CD14-positive monocyte (primary cell): ENCODE measurements at regions not wholly inside any gene's neighbourhood (a gene's known extent, or its start where the extent isn't known, plus 50 kb on each side); places are given as distances from the start of the nearest gene placed in this dataset.

ENCODE experiments used
- DNase-seq, 3 donors: peaks; one replicate each; pipeline ENCODE4 v3.0.0-alpha.2; 2011 to 2022
- H2AFZ ChIP-seq: 2 replicates; pipeline ENCODE4 v1.6.0; 2012; ENCODE audit warnings: mild to moderate bottlenecking, low read depth, low read length, inconsistent platforms; ENCODE audit not compliant: insufficient read depth, poor library complexity, severe bottlenecking
- H3K27ac ChIP-seq, 2 donors: 1 replicate in 1 of 2; 2 replicates in 1 of 2; pipeline ENCODE4 v1.5.1; 2012 to 2013; ENCODE audit warnings: low read length in 2 of 2, control low read depth in 1 of 2, inconsistent platforms in 1 of 2, low read depth in 1 of 2, mild to moderate bottlenecking in 1 of 2
- H3K27me3 ChIP-seq, 2 donors: one replicate each; pipeline versions ENCODE4 v1.6.0 to v1.6.1; 2011 to 2013; ENCODE audit warnings: low read length in 2 of 2; ENCODE audit not compliant: control insufficient read depth in 2 of 2, insufficient read depth in 2 of 2
- H3K36me3 ChIP-seq, 2 donors: replicated peaks in 1 of 2; 1 replicate in 1 of 2; 2 replicates in 1 of 2; pipeline versions ENCODE4 v1.5.1 to v1.6.1; 2012 to 2013; ENCODE audit warnings: low read length in 2 of 2, control low read depth in 1 of 2, inconsistent platforms in 1 of 2, mild to moderate bottlenecking in 1 of 2; ENCODE audit not compliant: insufficient read depth in 2 of 2, control insufficient read depth in 1 of 2
- H3K4me1 ChIP-seq, 2 donors: 1 replicate in 1 of 2; 2 replicates in 1 of 2; pipeline versions ENCODE4 v1.5.1 to v1.6.1; 2012 to 2013; ENCODE audit warnings: low read length in 2 of 2, control low read depth in 1 of 2, inconsistent platforms in 1 of 2, mild to moderate bottlenecking in 1 of 2, moderate library complexity in 1 of 2; ENCODE audit not compliant: insufficient read depth in 2 of 2, control insufficient read depth in 1 of 2
- H3K4me2 ChIP-seq: replicated peaks from 2 replicates; pipeline ENCODE3; 2012; ENCODE audit warnings: low read length, moderate library complexity, mild to moderate bottlenecking; ENCODE audit not compliant: poor library complexity, severe bottlenecking; ENCODE audit errors: extremely low read depth
- H3K4me3 ChIP-seq, 3 experiments: fragments of 200-600 bp in 1 of 3; sonication (generic) in 1 of 3; replicated peaks in 1 of 3; 1 replicate in 2 of 3; 2 replicates in 1 of 3; pipeline ENCODE4 v1.5.1; 2011 to 2013; ENCODE audit warnings: low read length in 3 of 3, mild to moderate bottlenecking in 3 of 3, control low read depth in 2 of 3, low read depth in 2 of 3, inconsistent platforms in 1 of 3, moderate library complexity in 1 of 3
- H3K79me2 ChIP-seq: 2 replicates; pipeline ENCODE4 v1.6.0; 2012; ENCODE audit warnings: mild to moderate bottlenecking, control low read depth, inconsistent platforms, low read length, moderate library complexity; ENCODE audit not compliant: insufficient read depth
- H3K9ac ChIP-seq: 2 replicates; pipeline ENCODE4 v1.6.0; 2017; ENCODE audit warnings: low read length, mild to moderate bottlenecking; ENCODE audit not compliant: insufficient read depth, poor library complexity, severe bottlenecking
- H3K9me3 ChIP-seq, 2 donors: replicated peaks in 1 of 2; 1 replicate in 1 of 2; 2 replicates in 1 of 2; pipeline versions ENCODE4 v1.5.1 to v1.6.1; 2012 to 2013; ENCODE audit warnings: low read length in 2 of 2, control low read depth in 1 of 2; ENCODE audit not compliant: control insufficient read depth in 1 of 2, insufficient read depth in 1 of 2
- H4K20me1 ChIP-seq: 2 replicates; pipeline ENCODE4 v1.6.0; 2012; ENCODE audit warnings: mild to moderate bottlenecking, low read length, control low read depth, moderate library complexity; ENCODE audit not compliant: insufficient read depth
- H3K27ac Mint-ChIP-seq, 7 donors: one replicate each; pipeline ENCODE4 v1.8.0; 2020; ENCODE audit warnings: mild to moderate bottlenecking in 7 of 7, mixed read lengths in 7 of 7, moderate library complexity in 6 of 7, inconsistent platforms in 2 of 7
- H3K27me3 Mint-ChIP-seq, 3 donors: one replicate each; pipeline ENCODE4 v1.8.0; 2021 to 2022; ENCODE audit warnings: low read depth in 3 of 3, mild to moderate bottlenecking in 3 of 3, mixed read lengths in 3 of 3, moderate library complexity in 3 of 3, inconsistent platforms in 1 of 3
- H3K36me3 Mint-ChIP-seq, 2 donors: one replicate each; pipeline ENCODE4 v1.8.0; 2020; ENCODE audit warnings: mixed read lengths in 2 of 2, inconsistent platforms in 1 of 2, mild to moderate bottlenecking in 1 of 2
- H3K4me1 Mint-ChIP-seq: one replicate; pipeline ENCODE4 v1.8.0; 2020; ENCODE audit warnings: mild to moderate bottlenecking, mixed read lengths
- H3K4me3 Mint-ChIP-seq, 2 donors: one replicate each; pipeline ENCODE4 v1.8.0; 2020; ENCODE audit warnings: mild to moderate bottlenecking in 2 of 2, mixed read lengths in 2 of 2, moderate library complexity in 1 of 2
- H3K9me3 Mint-ChIP-seq, 7 donors: one replicate each; pipeline ENCODE4 v1.8.0; 2020 to 2022; ENCODE audit warnings: mixed read lengths in 7 of 7, mild to moderate bottlenecking in 6 of 7, moderate library complexity in 6 of 7, inconsistent platforms in 2 of 7
- WGBS: methylation state at CpG from one replicate; pipeline ENCODE4 v1.1.5; 2013; ENCODE audit warnings: missing lambda C conversion rate; ENCODE audit not compliant: insufficient coverage; 5-methylcytosine and 5-hydroxymethylcytosine counted together
- intact Hi-C, 2 donors: fragments of 100-400 bp; cut with micrococcal nuclease; formaldehyde crosslinking; loops; one replicate each; pipeline versions ENCODE4 v1.15.0 to v1.15.1; 2023
- TF ChIP-seq, protein P1 (sequence below): fragments of 200-600 bp; IDR thresholded peaks from one replicate; pipeline ENCODE4 v1.8.0; 2022; ENCODE audit warnings: antibody characterized with exemption, mild to moderate bottlenecking

DNA sequence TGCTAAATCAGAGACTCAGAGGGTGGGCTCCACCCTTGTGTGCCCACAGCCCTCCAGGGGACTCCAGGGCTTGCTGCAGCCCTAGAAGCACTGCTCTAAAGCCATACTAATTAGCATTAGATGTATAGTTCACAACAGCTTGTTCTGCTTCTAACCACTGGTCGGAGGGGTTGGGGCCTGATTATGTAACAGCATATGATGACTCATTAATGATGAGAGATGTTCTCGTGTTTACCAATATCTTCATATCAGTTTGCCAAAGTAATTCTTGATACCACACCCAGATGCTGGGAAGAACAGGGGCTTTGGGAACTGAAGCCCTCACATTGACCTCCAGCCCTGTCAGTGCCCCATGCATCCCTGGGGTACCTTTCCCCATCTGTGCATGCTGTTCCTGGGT is 104.1 kb upstream of the FOXA2 start:
- Histone ChIP-seq H3K4me1 (peaks cover 37 to 45% of the 10 kb centered on the region in 2 donors), H3K27me3 (no peaks in the 10 kb centered on the region), H3K4me3 (peak overlapping the region in 1 of 3 experiments; percentile 19), H3K27ac (peak overlapping the region; percentile 69 to 71), H3K36me3 (no peaks in the 10 kb centered on the region), H3K79me2 (no peaks in the 10 kb centered on the region), H3K9ac (no peak overlapping the region), H3K4me2 (peak overlapping the region; percentile 44), H4K20me1 (no peaks in the 10 kb centered on the region), H3K9me3 (no peaks in the 10 kb centered on the region), H2AFZ (no peak overlapping the region)
- intact Hi-C loops: loop anchor here in 1 of 2 donors (10.0 kb wide), 1 partner anchor 556 kb away; no protein-coding TSS in a partner anchor
- peaks cover 0 to 4% (median 2%) of the 10 kb centered on the region in 3 donors for H3K27me3 Mint-ChIP-seq
- peak; percentile 67 to 79 (median 73) for DNase-seq
- WGBS: no CpG with 5 or more reads among the region's 2 CpGs
- peaks cover 0 to 3% (median 0%) of the 10 kb centered on the region in 7 donors for H3K9me3 Mint-ChIP-seq
- TF ChIP-seq, protein P1, sequence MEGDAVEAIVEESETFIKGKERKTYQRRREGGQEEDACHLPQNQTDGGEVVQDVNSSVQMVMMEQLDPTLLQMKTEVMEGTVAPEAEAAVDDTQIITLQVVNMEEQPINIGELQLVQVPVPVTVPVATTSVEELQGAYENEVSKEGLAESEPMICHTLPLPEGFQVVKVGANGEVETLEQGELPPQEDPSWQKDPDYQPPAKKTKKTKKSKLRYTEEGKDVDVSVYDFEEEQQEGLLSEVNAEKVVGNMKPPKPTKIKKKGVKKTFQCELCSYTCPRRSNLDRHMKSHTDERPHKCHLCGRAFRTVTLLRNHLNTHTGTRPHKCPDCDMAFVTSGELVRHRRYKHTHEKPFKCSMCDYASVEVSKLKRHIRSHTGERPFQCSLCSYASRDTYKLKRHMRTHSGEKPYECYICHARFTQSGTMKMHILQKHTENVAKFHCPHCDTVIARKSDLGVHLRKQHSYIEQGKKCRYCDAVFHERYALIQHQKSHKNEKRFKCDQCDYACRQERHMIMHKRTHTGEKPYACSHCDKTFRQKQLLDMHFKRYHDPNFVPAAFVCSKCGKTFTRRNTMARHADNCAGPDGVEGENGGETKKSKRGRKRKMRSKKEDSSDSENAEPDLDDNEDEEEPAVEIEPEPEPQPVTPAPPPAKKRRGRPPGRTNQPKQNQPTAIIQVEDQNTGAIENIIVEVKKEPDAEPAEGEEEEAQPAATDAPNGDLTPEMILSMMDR: no peak
- H3K4me1 Mint-ChIP-seq: peaks cover 48% of the 10 kb centered on the region
- peak overlapping the region; percentile 77 to 96 (median 90) for H3K27ac Mint-ChIP-seq
- peaks cover 0 to 3% of the 10 kb centered on the region in 2 donors for H3K36me3 Mint-ChIP-seq
- peak overlapping the region in 1 of 2 donors; percentile 63 for H3K4me3 Mint-ChIP-seq

DNA sequence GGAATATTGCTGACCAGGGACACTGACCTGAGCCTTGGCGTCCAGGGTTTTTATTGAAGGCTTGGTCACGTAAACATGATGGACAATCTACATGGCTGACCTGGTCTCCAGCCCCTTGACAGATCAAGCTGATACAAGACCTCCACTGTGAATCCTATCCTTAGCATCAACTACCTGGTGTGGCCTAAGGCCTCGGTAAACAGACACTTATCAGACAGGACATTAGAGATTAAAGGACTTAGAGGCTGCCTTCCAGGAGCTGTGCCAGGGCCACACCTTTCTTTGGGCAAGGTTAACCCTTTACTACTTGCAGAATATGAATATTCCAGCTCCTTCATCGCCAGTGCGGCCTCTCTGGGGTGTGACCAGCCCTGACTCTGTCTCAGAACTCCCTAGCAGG is 104.9 kb upstream of the FOXA2 start:
- H3K9me3 Mint-ChIP-seq: peaks cover 0 to 3% (median 3%) of the 10 kb centered on the region in 7 donors
- Histone ChIP-seq H3K4me2 (no peak overlapping the region), H4K20me1 (no peaks in the 10 kb centered on the region), H3K27me3 (no peaks in the 10 kb centered on the region), H3K79me2 (no peaks in the 10 kb centered on the region), H3K4me3 (no peak overlapping the region), H3K9ac (no peak overlapping the region), H2AFZ (no peak overlapping the region), H3K9me3 (no peaks in the 10 kb centered on the region), H3K36me3 (no peaks in the 10 kb centered on the region), H3K4me1 (peaks cover 37 to 45% of the 10 kb centered on the region in 2 donors), H3K27ac (no peak overlapping the region)
- peaks cover 0 to 3% of the 10 kb centered on the region in 2 donors for H3K36me3 Mint-ChIP-seq
- H3K4me3 Mint-ChIP-seq: no peak overlapping the region
- 97% methylated on average over 5 of the region's 5 CpGs for WGBS
- DNase-seq: no peak
- H3K27ac Mint-ChIP-seq: peak overlapping the region in 1 of 7 donors; percentile 77
- peaks cover 0 to 4% (median 2%) of the 10 kb centered on the region in 3 donors for H3K27me3 Mint-ChIP-seq
- intact Hi-C loops: loop anchor here in 1 of 2 donors (10.0 kb wide), 1 partner anchor 556 kb away; no protein-coding TSS in a partner anchor
- TF ChIP-seq, protein P1: no peak
- peaks cover 48% of the 10 kb centered on the region for H3K4me1 Mint-ChIP-seq
